Sigmoid colon (tissue), 6 donors: ENCODE measurements at regions not wholly inside any gene's neighbourhood (a gene's known extent, or its start where the extent isn't known, plus 50 kb on each side); places are given as distances from the start of the nearest gene placed in this dataset.

Experiments
- DNase-seq: peaks from one replicate; pipeline ENCODE4 v3.0.0-alpha.2; 2019
- H3K27ac ChIP-seq, 4 donors: fragments of 200-600 bp; sonication (generic); one replicate each; pipeline ENCODE4 v1.5.1; 2016 to 2019; ENCODE audit warnings: mild to moderate bottlenecking in 1 of 4
- H3K27me3 ChIP-seq, 3 donors: fragments of 200-600 bp; sonication (generic); one replicate each; pipeline ENCODE4 v1.5.1; 2019; ENCODE audit warnings: mild to moderate bottlenecking in 1 of 3
- H3K36me3 ChIP-seq, 4 donors: fragments of 200-600 bp; sonication (generic); one replicate each; pipeline ENCODE4 v1.5.1; 2016 to 2019
- H3K4me1 ChIP-seq, 4 donors: fragments of 200-600 bp; sonication (generic); one replicate each; pipeline ENCODE4 v1.5.1; 2017 to 2019
- H3K4me3 ChIP-seq, 4 donors: fragments of 200-600 bp; sonication (generic); one replicate each; pipeline ENCODE4 v1.5.1; 2017 to 2019; ENCODE audit warnings: mild to moderate bottlenecking in 2 of 4, moderate library complexity in 1 of 4
- H3K9me3 ChIP-seq, 4 donors: fragments of 200-600 bp in 3 of 4; sonication (generic) in 3 of 4; one replicate each; pipeline versions ENCODE4 v1.5.1 to v1.6.1; 2013 to 2019
- CTCF ChIP-seq, 4 experiments: fragments of 450-650 bp in 3 of 4; fragments of 200-600 bp in 1 of 4; IDR thresholded peaks; one replicate each; pipeline ENCODE4 v1.5.1; 2016 to 2019; ENCODE audit warnings: antibody characterized with exemption in 4 of 4, mild to moderate bottlenecking in 3 of 4, moderate library complexity in 2 of 4
- EP300 ChIP-seq, 4 donors: sonication (generic); formaldehyde crosslinking; IDR thresholded peaks; one replicate each; pipeline ENCODE4 v1.6.1; 2017; ENCODE audit warnings: antibody characterized with exemption in 4 of 4
- POLR2A ChIP-seq, 2 donors: fragments of 450-650 bp; IDR thresholded peaks; one replicate each; pipeline ENCODE4 v1.6.1; 2016; ENCODE audit warnings: antibody characterized with exemption in 2 of 2, mild to moderate bottlenecking in 2 of 2, moderate library complexity in 2 of 2
- POLR2AphosphoS5 ChIP-seq, 4 donors: sonication (generic); formaldehyde crosslinking; IDR thresholded peaks; one replicate each; pipeline ENCODE4 v1.6.1; 2017; ENCODE audit warnings: antibody characterized with exemption in 4 of 4
- WGBS, 2 donors: extraction: QIAGEN DNeasy Blood & Tissue Kit; methylation state at CpG; one replicate each; pipeline ENCODE4 v1.1.7; 2013; 5-methylcytosine and 5-hydroxymethylcytosine counted together
- intact Hi-C: fragments of 100-400 bp; cut with DNase I; formaldehyde crosslinking; loops from one replicate; pipeline ENCODE4 v1.15.1; 2023
- donor health status: healthy with polysubstance abuse.
- donor health status: healthy.

GRCh38 chr22:27258616-27259172, 542.9 kb downstream of the MN1 start:
- Histone ChIP-seq H3K27ac (no peak overlapping the region), H3K36me3 (no peaks in the 10 kb centered on the region), H3K4me1 (no peaks in the 10 kb centered on the region), H3K9me3 (peaks cover 3 to 14% (median 10%) of the 10 kb centered on the region in 4 donors), H3K27me3 (peaks cover 0 to 4% (median 0%) of the 10 kb centered on the region in 3 donors), H3K4me3 (no peak overlapping the region)
- WGBS, 2 donors: 29 to 49% methylated on average over 9 of the region's 9 CpGs
- TF ChIP-seq CTCF (IDR thresholded peaks at IDR 0.05) (no peak), POLR2AphosphoS5 (IDR thresholded peaks at IDR 0.05) (no peak), POLR2A (IDR thresholded peaks at IDR 0.05) (no peak)
- DNase-seq: no peak
- intact Hi-C loops: no loop called here

- Histone ChIP-seq H3K4me1 (no peaks in the 10 kb centered on the region), H3K9me3 (peaks cover 3 to 14% (median 10%) of the 10 kb centered on the region in 4 donors), H3K4me3 (no peak overlapping the region), H3K27me3 (peaks cover 0 to 4% (median 0%) of the 10 kb centered on the region in 3 donors), H3K27ac (no peak overlapping the region), H3K36me3 (no peaks in the 10 kb centered on the region)
- no peak for DNase-seq
- intact Hi-C loops: no loop called here
- TF ChIP-seq POLR2AphosphoS5 (IDR thresholded peaks at IDR 0.05) (no peak), CTCF (IDR thresholded peaks at IDR 0.05) (no peak), POLR2A (IDR thresholded peaks at IDR 0.05) (no peak)
- 70 to 79% methylated on average over 8 of the region's 8 CpGs for WGBS, 2 donors
Observed at GRCh38 chr22:27259433-27259832, 542.1 kb downstream of the MN1 start.

GRCh38 chr22:27260087-27260698, 541.4 kb downstream of the MN1 start:
- peaks cover 2 to 12% (median 6%) of the 10 kb centered on the region in 4 donors for H3K9me3 ChIP-seq

DNA sequence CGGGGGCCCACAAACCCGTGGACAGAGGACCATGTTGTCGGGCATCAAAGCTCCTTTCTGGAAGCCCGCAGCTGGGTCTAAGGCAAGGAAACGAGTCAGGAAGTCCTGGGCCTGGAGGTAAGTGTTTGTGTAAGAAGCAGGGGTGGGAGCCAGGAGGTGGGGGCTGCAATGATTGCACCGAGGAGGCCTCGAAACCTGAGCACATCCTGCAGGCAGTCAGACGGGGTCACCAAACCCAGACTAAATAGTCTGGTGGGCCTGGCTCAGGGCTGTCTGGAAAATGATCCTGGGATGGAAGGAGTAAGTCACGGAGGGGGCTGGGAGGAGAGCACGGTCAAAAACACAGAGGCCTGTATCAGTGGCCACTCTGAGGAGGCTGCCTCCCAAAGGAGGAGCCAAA, 539.2 kb downstream of the MN1 start:
- no peak for DNase-seq
- Histone ChIP-seq H3K4me3 (no peak overlapping the region), H3K36me3 (no peaks in the 10 kb centered on the region), H3K9me3 (no peaks in the 10 kb centered on the region), H3K27ac (no peak overlapping the region), H3K27me3 (peaks cover 0 to 4% (median 0%) of the 10 kb centered on the region in 3 donors), H3K4me1 (no peaks in the 10 kb centered on the region)
- WGBS, 2 donors: 66 to 78% methylated on average over 10 of the region's 10 CpGs
- intact Hi-C loops: no loop called here
- TF ChIP-seq EP300 (IDR thresholded peaks at IDR 0.05) (no peak), CTCF (IDR thresholded peaks at IDR 0.05) (no peak), POLR2A (IDR thresholded peaks at IDR 0.05) (no peak), POLR2AphosphoS5 (IDR thresholded peaks at IDR 0.05) (no peak)

More at GRCh38 chr22:27260087-27260698, 541.4 kb downstream of the MN1 start:
- H3K36me3 ChIP-seq: no peaks in the 10 kb centered on the region
- 64 to 67% methylated on average over 6 of the region's 6 CpGs for WGBS, 2 donors
- DNase-seq: no peak
- peaks cover 0 to 4% (median 0%) of the 10 kb centered on the region in 3 donors for H3K27me3 ChIP-seq
- TF ChIP-seq EP300 (IDR thresholded peaks at IDR 0.05): no peak
- no peak overlapping the region for H3K4me3 ChIP-seq
- no peaks in the 10 kb centered on the region for H3K4me1 ChIP-seq
- intact Hi-C loops: no loop called here
- no peak overlapping the region for H3K27ac ChIP-seq

DNA sequence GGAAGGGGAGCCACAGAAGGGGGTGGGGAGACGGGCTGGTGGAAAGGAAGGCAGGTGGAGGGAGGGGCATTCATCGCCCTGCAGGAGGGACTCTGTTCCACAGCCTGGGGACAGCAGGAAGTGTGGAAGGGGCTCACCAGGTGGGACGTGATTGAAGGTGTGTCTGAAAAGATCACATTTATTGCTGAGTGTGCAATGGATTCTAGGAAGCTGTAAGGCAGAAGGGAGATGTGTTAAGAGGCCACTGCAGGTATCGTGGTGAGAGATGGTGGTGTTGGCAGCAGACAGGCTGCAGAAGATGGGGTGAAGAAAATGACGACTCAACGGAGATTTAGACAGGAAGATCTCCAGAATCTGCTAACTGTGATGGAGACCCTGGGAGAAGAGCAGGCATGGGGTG, 537.4 kb downstream of the MN1 start:
- Histone ChIP-seq H3K27me3 (peaks cover 0 to 4% (median 0%) of the 10 kb centered on the region in 3 donors), H3K4me3 (no peak overlapping the region), H3K9me3 (no peaks in the 10 kb centered on the region), H3K4me1 (no peaks in the 10 kb centered on the region), H3K27ac (no peak overlapping the region), H3K36me3 (no peaks in the 10 kb centered on the region)
- TF ChIP-seq CTCF (IDR thresholded peaks at IDR 0.05) (no peak), POLR2A (IDR thresholded peaks at IDR 0.05) (no peak), EP300 (IDR thresholded peaks at IDR 0.05) (no peak), POLR2AphosphoS5 (IDR thresholded peaks at IDR 0.05) (no peak)
- DNase-seq: no peak
- 61 to 70% methylated on average over 6 of the region's 6 CpGs for whole genome bisulfite sequencing, 2 donors
- intact Hi-C loops: no loop called here
